Stromal cell of bone marrow (primary cell): ENCODE measurements at regions not wholly inside any gene's neighbourhood (a gene's known extent, or its start where the extent isn't known, plus 50 kb on each side); places are given as distances from the start of the nearest gene placed in this dataset.
"Not testable (repeated sequence)": the region's sequence is repeated elsewhere in the genome, so short reads cannot be mapped to it uniquely, and the experiment has no call there.

Source experiments
- DNase-seq: peaks from one replicate; pipeline ENCODE4 v3.0.0-alpha.2; 2012; ENCODE audit warnings: low read depth

DNA sequence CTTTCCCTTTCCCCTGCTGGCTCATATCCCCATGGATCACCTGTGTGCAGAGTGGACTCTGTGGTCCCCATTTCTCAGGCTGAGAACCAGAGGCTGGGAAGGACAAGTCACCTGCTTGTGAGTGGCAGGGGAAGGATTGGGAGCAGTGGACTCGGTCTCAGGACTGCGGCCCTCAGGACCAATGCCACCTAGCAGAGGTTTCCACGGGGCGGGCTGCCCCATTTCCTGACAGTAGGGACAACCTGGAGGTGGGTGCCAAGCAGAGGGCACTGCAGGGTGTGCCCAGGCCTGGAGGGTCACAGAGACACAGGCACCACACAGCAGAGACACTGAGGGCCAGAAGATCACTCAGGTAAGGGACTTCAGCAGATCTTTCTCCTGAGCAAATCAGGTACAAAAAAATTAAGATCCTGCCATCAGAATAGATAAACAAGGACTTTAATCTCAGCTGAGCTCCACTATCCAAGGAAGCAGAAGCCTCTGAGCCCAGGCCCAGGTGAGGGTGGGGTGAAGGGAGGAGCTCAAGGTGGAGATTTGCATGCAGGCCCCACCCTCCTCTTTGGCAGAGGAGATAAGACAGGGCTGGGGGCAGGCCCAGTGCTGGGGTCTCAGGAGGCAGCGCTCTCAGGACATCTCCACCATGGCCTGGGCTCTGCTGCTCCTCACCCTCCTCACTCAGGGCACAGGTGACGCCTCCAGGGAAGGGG is 113.8 kb downstream of the GGTLC2 start:
- DNase-seq, result not testable (repeated sequence)

GRCh38 chr22:22759371-22759770 is 115.0 kb downstream of the GGTLC2 start:
- DNase-seq, result no peak

DNA sequence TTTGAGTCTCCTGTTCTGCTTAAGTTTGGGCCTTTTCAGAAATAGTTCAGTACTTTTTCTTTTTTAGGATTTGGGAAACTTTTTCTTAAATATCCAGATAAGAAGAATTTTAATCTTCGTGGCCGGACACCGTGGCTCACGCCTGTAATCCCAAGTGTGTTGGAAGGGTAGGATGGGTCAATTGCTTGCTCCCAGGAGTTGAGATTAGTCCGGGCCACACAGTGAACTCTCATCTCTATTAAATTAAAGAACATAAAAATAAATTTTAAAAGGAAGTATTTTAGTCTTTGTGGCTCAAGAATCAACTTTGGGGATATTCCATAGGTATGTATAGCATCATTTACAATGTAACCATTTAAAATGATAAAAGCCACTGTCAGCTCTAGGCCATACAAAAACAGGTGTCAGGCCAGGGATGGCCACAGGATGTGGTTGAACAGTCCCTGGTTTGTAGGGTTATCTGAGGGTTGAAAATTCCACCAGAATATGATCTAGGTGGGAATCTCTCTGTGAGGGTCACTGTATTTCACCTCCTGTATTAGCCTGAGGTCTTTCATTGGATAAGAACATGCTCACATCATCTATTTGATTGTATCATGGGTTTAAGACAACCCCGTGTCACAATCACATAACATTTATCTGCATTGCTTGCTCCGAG is 115.6 kb downstream of the GGTLC2 start:
- no peak for DNase-seq

DNA sequence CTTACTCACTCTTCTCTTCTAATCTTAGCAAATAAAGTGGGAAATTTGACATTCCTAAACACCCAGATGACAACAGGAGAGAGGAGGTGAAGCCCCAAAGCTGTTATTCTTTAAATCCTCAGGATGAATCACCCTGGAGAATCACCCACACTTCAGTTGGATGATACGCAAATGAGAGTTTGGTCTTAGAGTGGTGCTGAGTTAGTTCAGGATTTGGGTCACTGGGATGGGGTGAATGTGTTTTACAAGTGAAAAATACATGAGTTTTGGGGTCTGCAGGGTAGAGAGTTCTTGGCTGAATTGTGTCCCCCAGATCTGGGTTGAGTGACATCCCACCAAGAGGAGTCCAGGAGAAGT is 117.2 kb downstream of the GGTLC2 start:
- DNase-seq, result no peak

GRCh38 chr22:22761963-22762772 is 117.8 kb downstream of the GGTLC2 start:
- no peak for DNase-seq

DNA sequence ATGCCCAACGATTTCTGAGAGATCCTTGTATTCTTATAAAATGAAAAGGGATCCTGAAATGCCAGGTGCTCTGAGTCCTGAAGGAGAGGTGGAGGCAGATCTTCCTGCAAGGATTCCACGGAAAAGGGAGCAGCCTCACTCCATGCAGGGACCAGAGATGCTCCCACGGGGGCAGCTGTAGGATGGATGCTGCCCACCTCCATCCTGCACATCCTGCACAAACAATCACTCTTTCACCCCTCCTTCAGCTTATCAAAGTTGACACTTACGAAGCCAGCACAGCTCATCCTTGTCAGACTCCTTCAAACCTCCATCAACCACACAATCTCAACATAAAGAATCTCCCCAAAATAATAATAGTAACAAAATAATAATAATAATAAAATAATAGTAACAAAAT is 119.1 kb downstream of the GGTLC2 start:
- no peak for DNase-seq

GRCh38 chr22:22764085-22764484 is 119.7 kb downstream of the GGTLC2 start:
- DNase-seq, result no peak

DNA sequence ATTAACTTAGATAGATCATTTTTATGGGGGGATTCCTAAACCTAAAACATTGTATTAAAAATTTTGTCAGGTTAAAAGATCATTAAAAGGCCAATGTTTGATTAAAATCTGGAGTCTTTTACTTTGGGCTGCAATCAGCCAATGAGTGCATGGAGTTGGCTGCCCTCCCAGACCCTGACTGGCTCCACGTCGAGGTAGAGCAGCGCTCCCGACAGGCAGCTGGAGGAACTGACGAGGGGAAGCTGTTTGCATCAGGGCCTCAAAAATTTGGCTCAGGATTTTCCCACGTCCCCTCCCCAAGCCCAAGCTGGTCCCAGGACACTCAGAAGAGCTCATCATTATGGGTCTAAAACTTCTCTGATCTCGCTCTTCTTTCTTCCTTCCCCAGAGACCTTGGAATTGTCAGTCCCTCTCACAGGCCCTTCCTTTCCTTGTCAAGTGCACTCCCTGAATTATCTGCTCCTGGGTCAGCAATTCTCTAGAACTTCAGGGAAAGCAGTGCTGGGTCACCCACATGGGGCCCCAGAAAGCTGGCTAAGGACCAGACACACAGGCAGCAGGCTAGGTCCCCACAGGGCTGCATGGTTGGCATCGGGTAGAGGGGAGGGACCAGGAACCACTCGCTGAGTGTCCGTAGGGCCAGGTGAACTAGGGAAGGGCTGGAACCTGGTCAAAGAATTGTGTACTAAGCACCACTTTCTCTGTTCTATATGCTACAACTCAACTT is 119.6 kb upstream of the IGLL5 start:
- DNase-seq, result no peak

GRCh38 chr22:22768885-22769284 is 118.7 kb upstream of the IGLL5 start:
- no peak for DNase-seq

DNA sequence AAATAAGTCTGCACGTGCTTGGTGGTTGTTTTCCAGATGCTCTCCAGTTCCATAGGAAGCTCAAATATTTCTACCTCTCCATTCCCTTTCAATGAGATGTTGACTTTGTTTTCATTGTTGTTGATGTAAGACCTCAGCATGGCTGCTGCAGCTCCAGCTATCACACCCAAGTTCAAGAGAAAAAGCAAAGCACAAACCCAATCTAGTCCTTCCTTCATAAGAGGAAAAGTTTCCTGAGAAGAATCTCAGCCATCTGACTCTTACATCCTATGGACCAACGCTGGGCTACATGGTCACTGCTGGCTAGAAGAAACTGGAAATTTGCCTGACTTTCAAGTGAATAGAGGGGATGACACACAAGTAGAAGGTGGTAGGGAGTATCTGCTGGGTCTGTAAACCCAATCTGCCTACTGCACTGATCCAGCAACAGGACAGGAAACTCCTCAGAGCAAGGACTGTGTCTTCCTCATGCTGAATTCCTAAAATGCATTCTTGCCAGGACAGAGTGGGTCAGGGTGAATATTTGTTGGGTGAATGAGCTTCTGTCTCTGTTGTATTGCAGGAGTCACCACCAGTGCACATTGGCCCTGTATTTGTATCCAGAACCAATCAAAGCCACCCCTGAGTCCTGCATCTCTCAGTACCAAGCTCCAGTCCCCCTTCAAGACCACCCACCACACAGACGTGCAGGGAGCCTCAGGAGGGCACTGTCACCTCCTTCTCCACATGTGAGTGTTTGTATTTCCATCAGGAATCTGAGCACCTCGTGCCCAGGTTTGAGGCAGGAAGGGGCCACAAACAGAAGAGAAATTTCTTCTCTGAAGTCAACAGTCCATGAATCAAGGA is 118.0 kb upstream of the IGLL5 start:
- no peak for DNase-seq

GRCh38 chr22:22770280-22770871 is 117.2 kb upstream of the IGLL5 start:
- no peak for DNase-seq

DNA sequence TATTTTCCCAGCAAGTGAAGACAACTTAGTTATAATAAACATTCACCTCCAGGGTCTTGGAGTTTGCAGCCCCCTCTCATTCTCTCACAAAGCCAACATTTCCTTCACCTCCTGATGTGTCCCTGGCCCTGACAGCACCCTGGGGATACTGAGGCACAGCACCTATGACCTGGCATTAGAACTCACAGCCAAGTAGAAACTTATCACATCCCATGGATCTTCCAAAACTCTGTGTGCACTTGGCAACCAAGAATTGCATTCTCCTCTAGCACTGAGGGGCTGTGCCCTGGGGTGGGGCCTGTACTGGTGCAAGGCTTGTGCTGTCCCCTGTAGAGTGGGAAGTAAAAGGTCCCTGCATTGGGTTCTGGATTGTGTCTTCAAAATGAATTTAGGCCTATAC is 116.7 kb upstream of the IGLL5 start:
- no peak for DNase-seq

- DNase-seq, result no peak
Measured at GRCh38 chr22:22771696-22772377, 115.8 kb upstream of the IGLL5 start.

- no peak for DNase-seq
Measured at GRCh38 chr22:22772396-22772795, 115.2 kb upstream of the IGLL5 start.

GRCh38 chr22:22772883-22773282 is 114.7 kb upstream of the IGLL5 start:
- DNase-seq, result no peak

- DNase-seq, result no peak
Measured at GRCh38 chr22:22773427-22773826, 114.2 kb upstream of the IGLL5 start.

- no peak for DNase-seq
Measured at GRCh38 chr22:22773979-22774604, 113.5 kb upstream of the IGLL5 start.

DNA sequence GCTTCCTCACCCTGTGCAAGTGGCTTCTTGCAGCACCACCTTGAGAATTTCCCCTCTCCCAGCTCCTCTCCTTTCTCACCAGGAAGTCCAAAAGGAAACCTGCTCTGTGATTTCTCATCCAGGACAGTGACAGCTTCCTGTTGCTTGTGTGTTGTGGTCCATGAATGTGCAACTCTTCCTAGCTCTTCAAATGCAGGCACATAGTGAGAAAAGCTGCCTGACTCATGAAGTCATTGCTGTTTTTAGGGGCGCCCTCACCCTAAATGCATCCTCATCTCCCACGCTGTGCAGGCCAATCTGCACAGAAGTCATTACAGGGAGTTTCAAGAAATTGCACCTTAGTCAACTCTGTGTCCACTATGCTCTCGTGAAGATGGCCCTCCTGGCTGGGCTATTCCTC is 112.9 kb upstream of the IGLL5 start:
- DNase-seq, result not testable (repeated sequence)

DNA sequence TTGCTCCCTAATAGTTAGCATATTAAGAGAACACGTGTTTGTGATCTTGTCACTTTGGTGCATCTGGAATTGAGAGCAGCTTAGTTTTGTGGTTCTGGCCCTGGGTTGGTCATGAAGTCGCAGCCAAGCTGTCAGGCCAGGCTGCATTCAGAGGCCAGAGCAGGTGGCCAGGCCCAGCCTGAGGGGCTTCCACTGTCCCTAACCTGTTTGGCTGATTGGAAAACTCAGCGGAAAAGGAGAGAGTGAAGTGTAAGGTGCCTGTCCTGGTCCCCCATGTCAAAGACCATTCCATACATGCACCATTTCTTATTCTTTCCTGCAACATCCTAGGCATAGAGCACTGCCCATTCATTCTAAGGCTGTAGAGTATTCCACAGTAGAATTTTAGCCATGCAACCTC is 111.5 kb upstream of the IGLL5 start:
- no peak for DNase-seq

DNA sequence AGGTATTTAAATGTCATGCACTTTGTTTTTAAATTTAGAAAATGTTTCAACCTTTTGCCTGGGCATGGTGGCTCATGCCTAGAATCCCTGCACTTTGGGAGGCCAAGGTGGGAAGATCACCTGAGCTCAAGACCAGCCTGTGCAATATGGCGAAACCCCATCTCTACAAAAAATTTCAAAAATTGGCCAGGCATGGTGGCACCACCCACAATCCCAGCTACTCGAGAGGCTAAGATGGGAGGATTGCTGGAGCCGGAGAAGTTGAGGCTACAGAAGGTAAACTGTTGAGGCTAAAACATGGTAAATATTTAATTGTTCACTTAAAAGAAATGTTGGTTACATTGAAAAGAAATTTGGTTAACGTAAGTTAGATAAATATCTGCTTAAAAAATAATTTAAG is 108.4 kb upstream of the IGLL5 start:
- DNase-seq, result no peak
